ENCODE measurements at regions not wholly inside any gene's neighbourhood (a gene's known extent, or its start where the extent isn't known, plus 50 kb on each side); places are given as distances from the start of the nearest gene placed in this dataset.
"Not testable (repeated sequence)": the region's sequence is repeated elsewhere in the genome, so short reads cannot be mapped to it uniquely, and the experiment has no call there.

DNA sequence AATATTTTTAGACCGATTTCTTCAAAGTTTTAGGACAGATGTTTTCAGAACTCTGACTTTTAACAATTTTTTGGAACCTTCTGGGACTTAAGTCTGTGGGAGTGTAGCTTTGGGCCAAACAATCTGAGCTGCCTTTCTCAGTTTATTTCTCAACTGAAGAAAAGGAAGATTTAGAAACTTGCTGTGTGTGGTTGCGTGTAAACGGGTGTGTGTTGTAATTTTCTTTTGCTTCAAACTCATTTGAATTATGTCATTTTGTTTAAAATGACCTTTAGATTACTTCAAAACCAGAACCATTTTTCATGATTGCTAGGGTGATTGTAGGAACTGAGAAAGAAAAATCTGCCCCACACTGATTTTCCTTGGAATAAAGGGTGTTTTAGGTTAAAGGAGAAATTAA is 577.7 kb upstream of the GALNTL6 start:
- H3K27me3 ChIP-seq (ENCODE audit: control insufficient read depth, insufficient read depth, low read length, poor library complexity, severe bottlenecking), result no peaks in the 10 kb centered on the region
- no peaks in the 10 kb centered on the region for H3K36me3 ChIP-seq (ENCODE audit: control insufficient read depth, insufficient read depth, low read length)
- TF ChIP-seq, protein P1, sequence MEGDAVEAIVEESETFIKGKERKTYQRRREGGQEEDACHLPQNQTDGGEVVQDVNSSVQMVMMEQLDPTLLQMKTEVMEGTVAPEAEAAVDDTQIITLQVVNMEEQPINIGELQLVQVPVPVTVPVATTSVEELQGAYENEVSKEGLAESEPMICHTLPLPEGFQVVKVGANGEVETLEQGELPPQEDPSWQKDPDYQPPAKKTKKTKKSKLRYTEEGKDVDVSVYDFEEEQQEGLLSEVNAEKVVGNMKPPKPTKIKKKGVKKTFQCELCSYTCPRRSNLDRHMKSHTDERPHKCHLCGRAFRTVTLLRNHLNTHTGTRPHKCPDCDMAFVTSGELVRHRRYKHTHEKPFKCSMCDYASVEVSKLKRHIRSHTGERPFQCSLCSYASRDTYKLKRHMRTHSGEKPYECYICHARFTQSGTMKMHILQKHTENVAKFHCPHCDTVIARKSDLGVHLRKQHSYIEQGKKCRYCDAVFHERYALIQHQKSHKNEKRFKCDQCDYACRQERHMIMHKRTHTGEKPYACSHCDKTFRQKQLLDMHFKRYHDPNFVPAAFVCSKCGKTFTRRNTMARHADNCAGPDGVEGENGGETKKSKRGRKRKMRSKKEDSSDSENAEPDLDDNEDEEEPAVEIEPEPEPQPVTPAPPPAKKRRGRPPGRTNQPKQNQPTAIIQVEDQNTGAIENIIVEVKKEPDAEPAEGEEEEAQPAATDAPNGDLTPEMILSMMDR (conservative IDR thresholded peaks at IDR 0.05), result no peak
- H3K4me1 ChIP-seq (ENCODE audit: control insufficient read depth, insufficient read depth, low read length), result no peaks in the 10 kb centered on the region
- Mint-ChIP-seq H3K4me1 (no peaks in the 10 kb centered on the region), H3K9me3 (no peaks in the 10 kb centered on the region), H3K36me3 (ENCODE audit: low read depth) (no peaks in the 10 kb centered on the region), H3K4me3 (no peak overlapping the region), H3K27ac (no peak overlapping the region), H3K27me3 (ENCODE audit: insufficient read depth) (no peaks in the 10 kb centered on the region)
- 91 to 100% methylated on average over 1 to 3 of the region's 3 CpGs for WGBS, 2 experiments (ENCODE audit: insufficient coverage in 1 of 2, insufficient read length in 1 of 2)
- no peak overlapping the region for H3K27ac ChIP-seq (ENCODE audit: low read depth, low read length)
- DNase-seq, result no peak
- H3K4me3 ChIP-seq (ENCODE audit: low read length), result no peak overlapping the region
- H3K9me3 ChIP-seq (ENCODE audit: control insufficient read depth, low read length), result no peaks in the 10 kb centered on the region
- H3K9ac ChIP-seq (ENCODE audit: extremely low read depth, low read length, poor library complexity, severe bottlenecking), result no peak overlapping the region

- H3K36me3 Mint-ChIP-seq (ENCODE audit: low read depth); H3K4me3 Mint-ChIP-seq; H3K27ac ChIP-seq (ENCODE audit: low read depth, low read length); H3K27me3 ChIP-seq (ENCODE audit: control insufficient read depth, insufficient read depth, low read length, poor library complexity, severe bottlenecking); H3K36me3 ChIP-seq (ENCODE audit: control insufficient read depth, insufficient read depth, low read length); H3K9me3 Mint-ChIP-seq; H3K27ac Mint-ChIP-seq; H3K4me1 Mint-ChIP-seq; H3K4me3 ChIP-seq (ENCODE audit: low read length); H3K9ac ChIP-seq (ENCODE audit: extremely low read depth, low read length, poor library complexity, severe bottlenecking); H3K9me3 ChIP-seq (ENCODE audit: control insufficient read depth, low read length); DNase-seq; H3K4me1 ChIP-seq (ENCODE audit: control insufficient read depth, insufficient read depth, low read length); H3K27me3 Mint-ChIP-seq (ENCODE audit: insufficient read depth): not testable (repeated sequence)
- 93% methylated on average over 1 of the region's 1 CpG; no CpG with 5 or more reads in 1 of the 2 experiments for WGBS, 2 experiments (ENCODE audit: insufficient coverage in 1 of 2, insufficient read length in 1 of 2)
Measured at GRCh38 chr4:171229354-171229753, 583.9 kb upstream of the GALNTL6 start.

- Mint-ChIP-seq H3K4me1 (no peaks in the 10 kb centered on the region), H3K27ac (no peak overlapping the region), H3K9me3 (no peaks in the 10 kb centered on the region), H3K27me3 (ENCODE audit: insufficient read depth) (no peaks in the 10 kb centered on the region), H3K4me3 (no peak overlapping the region), H3K36me3 (ENCODE audit: low read depth) (no peaks in the 10 kb centered on the region)
- H3K4me1 ChIP-seq (ENCODE audit: control insufficient read depth, insufficient read depth, low read length), result no peaks in the 10 kb centered on the region
- no peak overlapping the region for H3K27ac ChIP-seq (ENCODE audit: low read depth, low read length)
- WGBS, 2 experiments (ENCODE audit: insufficient coverage in 1 of 2, insufficient read length in 1 of 2), result 78 to 95% methylated on average over 3 to 7 of the region's 7 CpGs
- H3K4me3 ChIP-seq (ENCODE audit: low read length), result no peak overlapping the region
- no peaks in the 10 kb centered on the region for H3K36me3 ChIP-seq (ENCODE audit: control insufficient read depth, insufficient read depth, low read length)
- H3K27me3 ChIP-seq (ENCODE audit: control insufficient read depth, insufficient read depth, low read length, poor library complexity, severe bottlenecking), result no peaks in the 10 kb centered on the region
- no peaks in the 10 kb centered on the region for H3K9me3 ChIP-seq (ENCODE audit: control insufficient read depth, low read length)
- TF ChIP-seq, protein P1 (conservative IDR thresholded peaks at IDR 0.05), result no peak
- H3K9ac ChIP-seq (ENCODE audit: extremely low read depth, low read length, poor library complexity, severe bottlenecking), result no peak overlapping the region
- DNase-seq, result no peak
Measured at GRCh38 chr4:171221181-171221580, 592.0 kb upstream of the GALNTL6 start.

- Mint-ChIP-seq H3K27ac (no peak overlapping the region), H3K27me3 (ENCODE audit: insufficient read depth) (no peaks in the 10 kb centered on the region), H3K9me3 (no peaks in the 10 kb centered on the region), H3K4me1 (no peaks in the 10 kb centered on the region), H3K36me3 (ENCODE audit: low read depth) (no peaks in the 10 kb centered on the region), H3K4me3 (no peak overlapping the region)
- no peak for DNase-seq
- no peak overlapping the region for H3K9ac ChIP-seq (ENCODE audit: extremely low read depth, low read length, poor library complexity, severe bottlenecking)
- no peak overlapping the region for H3K4me3 ChIP-seq (ENCODE audit: low read length)
- no peak overlapping the region for H3K27ac ChIP-seq (ENCODE audit: low read depth, low read length)
- no peaks in the 10 kb centered on the region for H3K27me3 ChIP-seq (ENCODE audit: control insufficient read depth, insufficient read depth, low read length, poor library complexity, severe bottlenecking)
- TF ChIP-seq, protein P1 (conservative IDR thresholded peaks at IDR 0.05), result no peak
- no peaks in the 10 kb centered on the region for H3K9me3 ChIP-seq (ENCODE audit: control insufficient read depth, low read length)
- no peaks in the 10 kb centered on the region for H3K4me1 ChIP-seq (ENCODE audit: control insufficient read depth, insufficient read depth, low read length)
- WGBS, 2 experiments (ENCODE audit: insufficient coverage in 1 of 2, insufficient read length in 1 of 2), result 76 to 86% methylated on average over 1 to 2 of the region's 2 CpGs
- H3K36me3 ChIP-seq (ENCODE audit: control insufficient read depth, insufficient read depth, low read length), result no peaks in the 10 kb centered on the region
Measured at GRCh38 chr4:171203425-171203824, 609.8 kb upstream of the GALNTL6 start.
